HepG2 (cell line): ENCODE measurements at regions not wholly inside any gene's neighbourhood (a gene's known extent, or its start where the extent isn't known, plus 50 kb on each side); places are given as distances from the start of the nearest gene placed in this dataset.

Experiments
- ATAC-seq: fragments of 200-7000 bp; cut with Tn5 transposase; 3 replicates; pipeline ENCODE4 v1.9.1; 2020; ENCODE audit warnings: mild to moderate bottlenecking, moderate library complexity
- BruUV-seq: library from RNA; stranded (reverse); fragments of 400-500 nt; replicated peaks from 2 replicates; lab custom pipeline; 2021; lab: Mats Ljungman, UMichigan
- CTCF ChIA-PET: fragments of 300-600 bp; formaldehyde crosslinking; extraction: SDS; loops from one replicate; lab custom pipeline; 2021; ENCODE audit warnings: low total read pairs, inconsistent platforms, low intra/inter-chr PET ratio; lab: Yijun Ruan, JAX
- POLR2A ChIA-PET: fragments of 350-600 bp; sonication (Branson Sonifier 250); formaldehyde crosslinking; loops from one replicate; lab custom pipeline; 2020; ENCODE audit warnings: antibody characterized with exemption, inconsistent platforms; lab: Yijun Ruan, JAX
- DNase-seq: peaks from one replicate; pipeline ENCODE4 v3.0.0-alpha.2; 2015; ENCODE audit warnings: low spot score
- FAIRE-seq: peaks from 3 replicates; lab custom pipeline; 2011; peaks lifted over from hg19 to GRCh38; lab: Jason Lieb, UNC
- H2AFZ ChIP-seq: one replicate; pipeline ENCODE4 v1.6.1; 2011; ENCODE audit warnings: low read length, inconsistent platforms
- H3K27ac ChIP-seq: fragments of 300-600 bp; 3 replicates; pipeline ENCODE4 v1.8.0; 2011; ENCODE audit warnings: mixed run types, mild to moderate bottlenecking, mixed read lengths, low read length, inconsistent platforms; ENCODE audit not compliant: insufficient read depth; ENCODE audit errors: extremely low read length
- H3K27me3 ChIP-seq, 2 experiments: fragments of 200-600 bp in 1 of 2; 2 replicates in 1 of 2; 3 replicates in 1 of 2; pipeline versions ENCODE4 v1.6.0 to v1.8.0; 2011; ENCODE audit warnings: low read length in 2 of 2, mild to moderate bottlenecking in 2 of 2, moderate library complexity in 2 of 2, inconsistent platforms in 1 of 2; ENCODE audit not compliant: insufficient read depth in 2 of 2, control insufficient read depth in 1 of 2
- H3K36me3 ChIP-seq, 2 experiments: fragments of 200-600 bp in 1 of 2; replicated peaks in 1 of 2; 2 replicates in 1 of 2; 3 replicates in 1 of 2; pipeline versions ENCODE4 v1.5.1 to v1.8.0; 2011; ENCODE audit warnings: low read length in 2 of 2, inconsistent platforms in 1 of 2; ENCODE audit not compliant: insufficient read depth in 2 of 2, control insufficient read depth in 1 of 2
- H3K4me1 ChIP-seq: 2 replicates; pipeline ENCODE4 v1.5.1; 2012; ENCODE audit warnings: low read length, inconsistent platforms; ENCODE audit not compliant: insufficient read depth
- H3K4me2 ChIP-seq: 2 replicates; pipeline ENCODE4 v1.6.0; 2011; ENCODE audit warnings: low read depth, low read length, inconsistent platforms
- H3K4me3 ChIP-seq, 3 experiments: fragments of 200-600 bp in 1 of 3; sonication (generic), shearing (Covaris generic) in 1 of 3; replicated peaks in 1 of 3; 2 replicates each; pipeline ENCODE4 v1.5.1; 2011 to 2016; ENCODE audit warnings: low read length in 3 of 3, inconsistent platforms in 2 of 3, low read depth in 2 of 3, mild to moderate bottlenecking in 2 of 3, control low read depth in 1 of 3, mixed read lengths in 1 of 3; ENCODE audit not compliant: insufficient read depth in 1 of 3
- H3K79me2 ChIP-seq: one replicate; pipeline ENCODE4 v1.6.1; 2011; ENCODE audit warnings: low read length, inconsistent platforms; ENCODE audit not compliant: insufficient read depth
- H3K9ac ChIP-seq: 2 replicates; pipeline ENCODE4 v1.6.0; 2011; ENCODE audit warnings: mild to moderate bottlenecking, low read depth, low read length, inconsistent platforms; ENCODE audit not compliant: insufficient read depth
- H3K9me3 ChIP-seq: 2 replicates; pipeline ENCODE4 v1.5.1; 2012; ENCODE audit warnings: mild to moderate bottlenecking, low read length
- H4K20me1 ChIP-seq: 2 replicates; pipeline ENCODE4 v1.6.0; 2011; ENCODE audit warnings: inconsistent platforms, mild to moderate bottlenecking, low read length, moderate library complexity; ENCODE audit not compliant: insufficient read depth
- ARID2 ChIP-seq: sonication (generic); formaldehyde crosslinking; IDR thresholded peaks from 2 replicates; pipeline ENCODE4 v1.8.1; 2022; ENCODE audit warnings: mild to moderate bottlenecking, missing genetic modification reagents, borderline replicate concordance
- HNRNPK ChIP-seq: fragments of 200-400 bp; formaldehyde crosslinking; IDR thresholded peaks from 2 replicates; pipeline ENCODE4 v1.6.1; 2018; ENCODE audit warnings: low read length, low read depth, moderate library complexity, mild to moderate bottlenecking; ENCODE audit not compliant: poor library complexity, severe bottlenecking
- YEATS4 ChIP-seq: sonication (generic); formaldehyde crosslinking; IDR thresholded peaks from 2 replicates; pipeline ENCODE4 v1.4.0; 2020; ENCODE audit warnings: missing genetic modification reagents, borderline replicate concordance
- ZNF432 ChIP-seq: sonication (generic); formaldehyde crosslinking; IDR thresholded peaks from 2 replicates; pipeline ENCODE4 v1.5.0; 2020; ENCODE audit warnings: missing genetic modification reagents, mild to moderate bottlenecking, borderline replicate concordance
- ZNF777 ChIP-seq: sonication (generic); formaldehyde crosslinking; IDR thresholded peaks from 2 replicates; pipeline ENCODE4 v1.4.0; 2020; ENCODE audit warnings: missing genetic modification reagents
- ZNF790 ChIP-seq: sonication (generic); formaldehyde crosslinking; IDR thresholded peaks from 2 replicates; pipeline ENCODE4 v1.8.0; 2022; ENCODE audit warnings: missing genetic modification reagents, mild to moderate bottlenecking, borderline replicate concordance
- WGBS: methylation state at CpG from one replicate; pipeline ENCODE4 v1.1.6; 2017; ENCODE audit warnings: low lambda C conversion rate; 5-methylcytosine and 5-hydroxymethylcytosine counted together
- in situ Hi-C: cut with HindIII; loops from 2 replicates; pipeline ENCODE4 v1.10.0; 2017; ENCODE audit warnings: low pct_unique_long_range_greater_than_20kb; ENCODE audit not compliant: extremely low pct_ligation_motif_present
- intact Hi-C: fragments of 100-400 bp; cut with micrococcal nuclease; formaldehyde crosslinking; loops from one replicate; pipeline ENCODE4 v1.10.0; 2022; ENCODE audit not compliant: unreplicated experiment
- TF ChIP-seq, protein P1 (sequence below): IDR thresholded peaks from 2 replicates; pipeline ENCODE4 v1.6.1; 2016; ENCODE audit warnings: control low read depth
- TF ChIP-seq, protein P2 (sequence below): sonication (generic); formaldehyde crosslinking; IDR thresholded peaks from 2 replicates; pipeline ENCODE4 v1.8.0; 2022; ENCODE audit warnings: mild to moderate bottlenecking, missing genetic modification reagents

DNA sequence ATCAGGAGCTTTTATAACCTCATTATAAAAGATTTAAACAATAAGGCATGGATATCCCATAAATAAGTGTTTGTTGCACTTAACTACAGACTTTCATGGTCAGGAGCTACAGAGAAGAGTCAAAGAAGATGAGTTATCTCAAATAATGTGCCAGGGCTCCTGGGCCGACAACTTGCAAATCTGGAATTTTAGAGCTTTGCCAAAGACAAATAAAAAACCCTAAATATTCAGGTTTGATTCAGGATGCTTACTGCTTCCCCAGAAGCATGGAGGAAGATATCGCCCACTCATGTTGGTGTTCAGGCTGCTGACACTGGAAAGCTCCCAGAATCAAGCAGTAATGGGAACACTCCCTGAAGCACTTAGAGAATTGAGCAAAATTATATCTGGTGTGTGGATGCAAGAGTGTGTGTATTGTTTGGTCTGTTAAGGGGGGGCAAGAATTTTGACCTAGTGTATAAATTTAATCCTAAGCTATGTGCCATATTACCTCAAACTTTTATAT is 176.9 kb upstream of the ESRRG start:
- CTCF ChIA-PET = no interaction called here
- Histone ChIP-seq H4K20me1 (no peaks in the 10 kb centered on the region), H3K36me3 (no peaks in the 10 kb centered on the region), H3K4me3 (no peak overlapping the region), H3K27ac (no peak overlapping the region), H3K4me2 (no peak overlapping the region), H3K27me3 (no peaks in the 10 kb centered on the region; a peak in 1 of 5 replicates), H3K79me2 (no peaks in the 10 kb centered on the region), H3K4me1 (peaks cover 30% of the 10 kb centered on the region), H3K9me3 (no peaks in the 10 kb centered on the region), H3K9ac (no peak overlapping the region), H2AFZ (no peak overlapping the region)
- in situ Hi-C loops = no loop called here
- POLR2A ChIA-PET = no interaction called here
- no peak for FAIRE-seq
- TF ChIP-seq, protein P1, sequence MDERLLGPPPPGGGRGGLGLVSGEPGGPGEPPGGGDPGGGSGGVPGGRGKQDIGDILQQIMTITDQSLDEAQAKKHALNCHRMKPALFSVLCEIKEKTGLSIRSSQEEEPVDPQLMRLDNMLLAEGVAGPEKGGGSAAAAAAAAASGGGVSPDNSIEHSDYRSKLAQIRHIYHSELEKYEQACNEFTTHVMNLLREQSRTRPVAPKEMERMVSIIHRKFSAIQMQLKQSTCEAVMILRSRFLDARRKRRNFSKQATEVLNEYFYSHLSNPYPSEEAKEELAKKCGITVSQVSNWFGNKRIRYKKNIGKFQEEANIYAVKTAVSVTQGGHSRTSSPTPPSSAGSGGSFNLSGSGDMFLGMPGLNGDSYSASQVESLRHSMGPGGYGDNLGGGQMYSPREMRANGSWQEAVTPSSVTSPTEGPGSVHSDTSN = no peak
- TF ChIP-seq ZNF432 (CRISPR knock-in tag) (no peak), ZNF777 (CRISPR knock-in tag) (no peak), ZNF790 (CRISPR knock-in tag) (no peak)
- ATAC-seq = no peak
- intact Hi-C loops = no loop called here
- no peak for DNase-seq
- BruUV-seq = no TSS peak
- WGBS = 36% methylated on average over 2 of the region's 2 CpGs

DNA sequence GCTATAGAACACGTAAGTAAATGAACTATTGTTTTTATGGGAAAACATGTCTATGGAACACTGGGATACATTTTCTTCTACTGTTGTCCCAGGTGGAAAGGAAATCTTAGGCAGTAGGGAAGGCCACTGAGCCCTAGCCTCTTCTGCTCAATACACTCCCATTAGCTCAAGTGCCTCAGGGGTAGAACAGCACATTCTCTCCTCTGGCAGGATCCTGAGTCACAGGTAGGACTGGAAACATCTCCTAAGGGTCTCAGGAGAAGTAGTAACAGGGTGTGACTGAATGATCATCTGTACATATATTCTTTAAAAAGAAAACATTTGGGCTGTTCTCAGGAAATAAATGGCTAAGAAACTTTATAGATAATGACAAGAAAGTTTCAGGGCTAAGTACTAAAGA is 175.6 kb upstream of the ESRRG start:
- DNase-seq = no peak
- Histone ChIP-seq H3K27ac (no peak overlapping the region), H4K20me1 (no peaks in the 10 kb centered on the region), H3K36me3 (no peaks in the 10 kb centered on the region), H3K9ac (no peak overlapping the region), H3K27me3 (no peaks in the 10 kb centered on the region; a peak in 1 of 5 replicates), H3K4me1 (peaks cover 17% of the 10 kb centered on the region), H3K79me2 (no peaks in the 10 kb centered on the region), H3K9me3 (no peaks in the 10 kb centered on the region), H2AFZ (no peak overlapping the region), H3K4me3 (no peak overlapping the region), H3K4me2 (no peak overlapping the region)
- 79% methylated on average over 1 of the region's 1 CpG for WGBS
- intact Hi-C loops (no loop called here), in situ Hi-C loops (no loop called here)
- BruUV-seq = no TSS peak
- ChIA-PET CTCF (no interaction called here), POLR2A (no interaction called here)
- no peak for ATAC-seq
- FAIRE-seq = no peak
- TF ChIP-seq, protein P2, sequence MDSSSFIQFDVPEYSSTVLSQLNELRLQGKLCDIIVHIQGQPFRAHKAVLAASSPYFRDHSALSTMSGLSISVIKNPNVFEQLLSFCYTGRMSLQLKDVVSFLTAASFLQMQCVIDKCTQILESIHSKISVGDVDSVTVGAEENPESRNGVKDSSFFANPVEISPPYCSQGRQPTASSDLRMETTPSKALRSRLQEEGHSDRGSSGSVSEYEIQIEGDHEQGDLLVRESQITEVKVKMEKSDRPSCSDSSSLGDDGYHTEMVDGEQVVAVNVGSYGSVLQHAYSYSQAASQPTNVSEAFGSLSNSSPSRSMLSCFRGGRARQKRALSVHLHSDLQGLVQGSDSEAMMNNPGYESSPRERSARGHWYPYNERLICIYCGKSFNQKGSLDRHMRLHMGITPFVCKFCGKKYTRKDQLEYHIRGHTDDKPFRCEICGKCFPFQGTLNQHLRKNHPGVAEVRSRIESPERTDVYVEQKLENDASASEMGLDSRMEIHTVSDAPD = no peak
- TF ChIP-seq HNRNPK (no peak), ARID2 (CRISPR knock-in tag) (no peak), YEATS4 (CRISPR knock-in tag) (no peak)
